K562 (cell line): ENCODE measurements at regions not wholly inside any gene's neighbourhood (a gene's known extent, or its start where the extent isn't known, plus 50 kb on each side); places are given as distances from the start of the nearest gene placed in this dataset.

Experiments
- EZH2 ChIP-seq: IDR thresholded peaks from 2 replicates; pipeline ENCODE4 v1.6.1; 2012; ENCODE audit warnings: low read depth, mild to moderate bottlenecking, inconsistent platforms, low read length, borderline replicate concordance
- PCBP2 ChIP-seq: fragments of 200-400 bp; formaldehyde crosslinking; IDR thresholded peaks from 2 replicates; pipeline ENCODE4 v1.6.1; 2018; ENCODE audit warnings: low read length, low read depth, mild to moderate bottlenecking, moderate library complexity; ENCODE audit not compliant: poor library complexity, severe bottlenecking
- RFX5 ChIP-seq: IDR thresholded peaks from 2 replicates; pipeline ENCODE4 v1.6.1; 2011; ENCODE audit warnings: low read depth, mild to moderate bottlenecking, improper control_type of control experiment, low read length
- YY1 ChIP-seq, 3 experiments: IDR thresholded peaks; 2 replicates each; pipeline ENCODE4 v1.6.1; 2011; ENCODE audit warnings: low read length in 2 of 3, mild to moderate bottlenecking in 2 of 3, moderate library complexity in 2 of 3, borderline replicate concordance in 1 of 3, control low read depth in 1 of 3, low read depth in 1 of 3; ENCODE audit not compliant: insufficient read depth in 3 of 3, insufficient replicate concordance in 2 of 3, control insufficient read depth in 1 of 3, insufficient read length in 1 of 3; ENCODE audit errors: extremely low read depth in 1 of 3
- ZNF324 ChIP-seq: fragments of 250-450 bp; sonication (Bioruptor Pico); IDR thresholded peaks from 2 replicates; pipeline ENCODE4 v1.4.0; 2020; ENCODE audit warnings: mild to moderate bottlenecking
- ZZZ3 ChIP-seq: fragments of 450-650 bp; IDR thresholded peaks from 2 replicates; pipeline ENCODE4 v1.6.1; 2016; ENCODE audit warnings: antibody characterized with exemption, mild to moderate bottlenecking, moderate library complexity

DNA sequence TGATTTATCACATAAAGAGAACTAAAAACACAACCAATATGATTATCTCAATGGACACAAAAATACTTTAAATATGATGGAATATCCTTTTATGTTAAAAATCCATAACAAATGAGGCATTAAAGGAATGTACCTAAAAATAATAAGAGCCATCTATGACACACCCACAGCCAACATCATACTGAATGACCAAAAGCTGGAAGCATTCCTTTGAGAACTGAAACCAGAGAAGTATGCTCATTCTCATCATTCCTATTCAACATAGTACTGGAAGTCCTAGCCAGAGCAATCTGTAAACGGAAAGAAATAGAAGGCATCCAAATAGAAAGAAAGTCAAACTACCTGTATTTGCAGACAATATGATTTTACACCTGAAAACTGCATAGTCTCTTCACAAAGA, 671.0 kb downstream of the SLITRK1 start:
- no peak for TF ChIP-seq RFX5
- TF ChIP-seq ZZZ3 = no peak
- no peak for TF ChIP-seq YY1 (IDR thresholded peaks at IDR 0.05; ENCODE audit: borderline replicate concordance in 1 of 3, control insufficient read depth in 1 of 3, extremely low read depth in 1 of 3, insufficient read depth in 3 of 3, insufficient read length in 1 of 3, insufficient replicate concordance in 2 of 3, low read depth in 1 of 3, low read length in 2 of 3)
- no peak for TF ChIP-seq PCBP2
- no peak for TF ChIP-seq ZNF324 (CRISPR knock-in tag)
- no peak for TF ChIP-seq EZH2
